Uterus (tissue), 3 donors: ENCODE measurements at regions not wholly inside any gene's neighbourhood (a gene's known extent, or its start where the extent isn't known, plus 50 kb on each side); places are given as distances from the start of the nearest gene placed in this dataset.

Experiments
- DNase-seq, 2 donors: peaks; one replicate each; pipeline ENCODE4 v3.0.0-alpha.2; 2019 to 2020
- H3K27ac ChIP-seq, 2 donors: fragments of 200-600 bp; sonication (generic); 1 replicate in 1 of 2; 2 replicates in 1 of 2; pipeline ENCODE4 v1.5.1; 2016 to 2018
- H3K27me3 ChIP-seq, 2 donors: fragments of 200-600 bp; sonication (generic); one replicate each; pipeline ENCODE4 v1.5.1; 2018 to 2019; ENCODE audit warnings: control low read depth in 1 of 2
- H3K36me3 ChIP-seq, 2 donors: fragments of 200-600 bp; sonication (generic); one replicate each; pipeline ENCODE4 v1.5.1; 2019; ENCODE audit warnings: control low read depth in 1 of 2
- H3K4me1 ChIP-seq, 2 donors: fragments of 200-600 bp; sonication (generic); one replicate each; pipeline ENCODE4 v1.5.1; 2018 to 2019; ENCODE audit warnings: control low read depth in 1 of 2
- H3K4me3 ChIP-seq, 2 donors: fragments of 200-600 bp; sonication (generic); 1 replicate in 1 of 2; 2 replicates in 1 of 2; pipeline ENCODE4 v1.5.1; 2018 to 2019; ENCODE audit warnings: mild to moderate bottlenecking in 1 of 2
- H3K9me3 ChIP-seq, 2 donors: fragments of 200-600 bp; sonication (generic); one replicate each; pipeline ENCODE4 v1.5.1; 2019; ENCODE audit warnings: control low read depth in 1 of 2
- POLR2A ChIP-seq, 2 donors: fragments of 450-650 bp; IDR thresholded peaks; one replicate each; pipeline ENCODE4 v1.6.1; 2016; ENCODE audit warnings: antibody characterized with exemption in 2 of 2, mild to moderate bottlenecking in 1 of 2, moderate library complexity in 1 of 2
- intact Hi-C: fragments of 100-400 bp; cut with DNase I; formaldehyde crosslinking; loops from one replicate; pipeline ENCODE4 v1.15.1; 2023; ENCODE audit warnings: low total_unique reads
- TF ChIP-seq, protein P1 (sequence below), 4 experiments: fragments of 200-600 bp in 2 of 4; fragments of 450-650 bp in 2 of 4; sonication (generic) in 2 of 4; IDR thresholded peaks; one replicate each; pipeline ENCODE4 v1.5.1; 2016 to 2019; ENCODE audit warnings: antibody characterized with exemption in 4 of 4, mild to moderate bottlenecking in 2 of 4, moderate library complexity in 1 of 4
- donor health status: DM: yes; HTN: yes; CAD: no.

DNA sequence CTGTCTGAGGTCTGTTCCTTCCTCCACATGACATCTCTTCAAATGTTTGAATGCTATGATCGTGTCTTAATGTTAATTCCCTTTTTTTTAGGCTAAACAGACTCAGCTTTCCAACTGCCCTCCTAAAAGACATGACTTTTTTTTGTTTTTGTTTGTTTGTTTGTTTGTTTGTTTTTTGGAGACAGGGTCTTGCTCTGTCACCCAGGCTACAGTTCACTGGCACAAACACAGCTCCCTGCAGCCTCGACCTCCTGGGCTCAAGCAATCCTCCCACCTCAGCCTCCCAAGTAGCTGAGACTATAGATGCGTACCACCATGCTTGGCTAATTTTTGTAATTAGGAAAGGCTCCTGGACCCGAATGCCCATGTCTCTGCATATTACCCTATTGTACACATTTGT is 176.5 kb downstream of the ABCA8 start:
- H3K9me3 ChIP-seq = no peaks in the 10 kb centered on the region
- peak overlapping the region; percentile 67 to 76 for H3K27ac ChIP-seq
- TF ChIP-seq POLR2A (IDR thresholded peaks at IDR 0.05) = no peak
- TF ChIP-seq, protein P1, sequence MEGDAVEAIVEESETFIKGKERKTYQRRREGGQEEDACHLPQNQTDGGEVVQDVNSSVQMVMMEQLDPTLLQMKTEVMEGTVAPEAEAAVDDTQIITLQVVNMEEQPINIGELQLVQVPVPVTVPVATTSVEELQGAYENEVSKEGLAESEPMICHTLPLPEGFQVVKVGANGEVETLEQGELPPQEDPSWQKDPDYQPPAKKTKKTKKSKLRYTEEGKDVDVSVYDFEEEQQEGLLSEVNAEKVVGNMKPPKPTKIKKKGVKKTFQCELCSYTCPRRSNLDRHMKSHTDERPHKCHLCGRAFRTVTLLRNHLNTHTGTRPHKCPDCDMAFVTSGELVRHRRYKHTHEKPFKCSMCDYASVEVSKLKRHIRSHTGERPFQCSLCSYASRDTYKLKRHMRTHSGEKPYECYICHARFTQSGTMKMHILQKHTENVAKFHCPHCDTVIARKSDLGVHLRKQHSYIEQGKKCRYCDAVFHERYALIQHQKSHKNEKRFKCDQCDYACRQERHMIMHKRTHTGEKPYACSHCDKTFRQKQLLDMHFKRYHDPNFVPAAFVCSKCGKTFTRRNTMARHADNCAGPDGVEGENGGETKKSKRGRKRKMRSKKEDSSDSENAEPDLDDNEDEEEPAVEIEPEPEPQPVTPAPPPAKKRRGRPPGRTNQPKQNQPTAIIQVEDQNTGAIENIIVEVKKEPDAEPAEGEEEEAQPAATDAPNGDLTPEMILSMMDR (IDR thresholded peaks at IDR 0.05) = no peak
- H3K36me3 ChIP-seq = no peaks in the 10 kb centered on the region
- H3K27me3 ChIP-seq = no peaks in the 10 kb centered on the region
- peaks cover 0 to 5% of the 10 kb centered on the region in 2 donors for H3K4me1 ChIP-seq
- no peak overlapping the region for H3K4me3 ChIP-seq
- intact Hi-C loops = loop anchor here (5.0 to 10.0 kb wide), 2 partner anchors 196 to 449 kb away; partner anchors contain the start of gene ABCA10
- no peak for DNase-seq

DNA sequence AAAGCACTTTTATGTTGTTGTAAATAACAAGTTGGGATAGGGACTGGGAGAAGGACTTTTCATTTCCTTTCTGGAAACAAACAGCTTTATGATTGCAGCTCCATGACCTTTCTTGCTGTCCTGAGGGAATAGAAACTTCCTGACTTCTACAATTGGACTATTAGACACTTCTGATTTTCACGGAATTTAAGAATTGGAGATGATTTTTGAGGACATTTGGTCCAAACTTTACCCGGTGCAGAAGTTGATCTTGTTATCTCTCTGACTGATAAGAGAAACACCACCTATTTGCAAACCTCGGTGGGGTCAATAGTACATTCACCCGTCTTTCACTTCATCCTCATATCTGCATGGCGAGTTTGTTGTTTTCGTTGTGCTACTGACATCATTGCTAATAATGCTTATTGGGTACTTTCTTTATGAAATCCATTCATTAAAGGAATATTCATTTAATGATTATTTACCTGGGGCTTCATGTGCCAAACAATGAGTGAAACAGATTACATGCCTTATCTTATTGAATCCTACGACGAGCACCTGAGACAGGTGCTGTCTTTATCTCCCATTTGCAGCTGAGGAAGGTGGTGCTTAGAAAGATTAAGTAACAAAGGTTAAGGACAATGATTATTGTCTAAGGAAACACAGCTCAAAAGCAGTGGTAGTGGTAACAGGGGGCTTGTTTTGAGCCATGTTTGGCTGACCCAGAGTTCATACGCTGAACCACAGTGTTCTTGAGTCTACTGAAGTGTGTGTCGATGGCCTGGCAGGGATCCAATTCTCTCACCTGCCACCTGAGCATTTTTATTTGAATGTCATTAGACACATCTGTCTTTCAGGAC is 176.9 kb upstream of the FAM20A start:
- Histone ChIP-seq H3K36me3 (no peaks in the 10 kb centered on the region), H3K27me3 (no peaks in the 10 kb centered on the region), H3K4me1 (peaks cover 0 to 5% of the 10 kb centered on the region in 2 donors), H3K27ac (peak overlapping the region; percentile 67 to 76), H3K9me3 (no peaks in the 10 kb centered on the region), H3K4me3 (no peak overlapping the region)
- TF ChIP-seq, protein P1 (IDR thresholded peaks at IDR 0.05) = no peak
- TF ChIP-seq POLR2A (IDR thresholded peaks at IDR 0.05) = no peak
- DNase-seq = no peak
- intact Hi-C loops = loop anchor here (5.0 to 10.0 kb wide), 2 partner anchors 197 to 449 kb away; partner anchors contain the start of gene ABCA10

GRCh38 chr17:68777243-68777855 is 176.2 kb upstream of the FAM20A start:
- TF ChIP-seq, protein P1 (IDR thresholded peaks at IDR 0.05) = peak; percentile 69 to 84 (median 72)
- peak in 1 of 2 donors; percentile 8 for TF ChIP-seq POLR2A (IDR thresholded peaks at IDR 0.05)
- Histone ChIP-seq H3K4me1 (peaks cover 0 to 5% of the 10 kb centered on the region in 2 donors), H3K4me3 (no peak overlapping the region), H3K9me3 (no peaks in the 10 kb centered on the region), H3K27ac (peak overlapping the region; percentile 67 to 76), H3K27me3 (no peaks in the 10 kb centered on the region), H3K36me3 (no peaks in the 10 kb centered on the region)
- DNase-seq = peak; percentile 49 to 72
- intact Hi-C loops = loop anchor here (5.0 to 10.0 kb wide), 2 partner anchors 197 to 450 kb away; partner anchors contain the start of gene ABCA10

- TF ChIP-seq, protein P1 (IDR thresholded peaks at IDR 0.05) = no peak
- TF ChIP-seq POLR2A (IDR thresholded peaks at IDR 0.05) = no peak
- Histone ChIP-seq H3K4me3 (no peak overlapping the region), H3K36me3 (no peaks in the 10 kb centered on the region), H3K4me1 (peaks cover 0 to 5% of the 10 kb centered on the region in 2 donors), H3K27me3 (no peaks in the 10 kb centered on the region), H3K9me3 (no peaks in the 10 kb centered on the region), H3K27ac (peak overlapping the region; percentile 67 to 76)
- intact Hi-C loops = loop anchor here (5.0 to 10.0 kb wide), 2 partner anchors 198 to 451 kb away; partner anchors contain the start of gene ABCA10
- DNase-seq = no peak
These were observed 175.3 kb upstream of the FAM20A start for GRCh38 chr17:68776451-68776850.
